NCI-H146 (cell line): ENCODE measurements at regions not wholly inside any gene's neighbourhood (a gene's known extent, or its start where the extent isn't known, plus 50 kb on each side); places are given as distances from the start of the nearest gene placed in this dataset.
"Not testable (repeated sequence)": the region's sequence is repeated elsewhere in the genome, so short reads cannot be mapped to it uniquely, and the experiment has no call there.

Source experiments
- DNase-seq: peaks from one replicate; lab custom pipeline; 2025; lab: John Stamatoyannopoulos, UW

DNA sequence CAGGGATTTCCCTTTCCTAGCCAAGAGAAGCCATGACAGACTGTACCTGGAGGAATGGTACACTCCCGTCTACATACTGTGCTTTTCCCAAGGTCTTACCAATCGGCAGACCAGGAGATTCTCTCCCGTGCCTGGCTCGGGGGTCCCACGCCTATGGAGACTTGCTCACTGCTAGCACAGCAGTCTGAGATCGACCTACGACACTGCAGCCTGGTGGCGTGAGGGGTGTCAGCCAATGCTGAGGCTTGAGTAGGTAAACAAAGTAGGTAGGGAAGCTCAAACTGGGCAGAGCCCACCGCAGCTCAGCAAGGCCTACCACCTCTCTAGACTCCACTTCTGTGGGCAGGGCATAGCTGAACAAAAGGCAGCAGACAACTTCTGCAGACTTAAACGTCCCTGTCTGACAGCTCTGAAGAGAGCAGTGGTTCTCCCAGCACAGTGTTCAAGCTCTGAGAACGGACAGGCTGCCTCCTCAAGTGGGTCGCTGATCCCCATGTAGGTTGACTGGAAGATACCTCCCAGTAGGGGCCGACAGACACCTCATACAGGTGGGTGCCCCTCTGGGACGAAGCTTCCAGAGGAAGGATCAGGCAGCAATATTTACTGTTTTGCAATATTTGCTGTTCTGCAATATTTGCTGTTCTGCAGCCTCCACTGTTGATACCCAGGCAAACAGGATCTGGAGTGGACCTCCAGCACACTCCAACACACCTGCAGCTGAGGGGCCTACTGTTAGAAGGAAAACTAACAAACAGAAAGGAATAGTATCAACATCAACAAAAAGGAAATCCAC is 270.4 kb upstream of the TLE3 start:
- not testable (repeated sequence) for DNase-seq

DNA sequence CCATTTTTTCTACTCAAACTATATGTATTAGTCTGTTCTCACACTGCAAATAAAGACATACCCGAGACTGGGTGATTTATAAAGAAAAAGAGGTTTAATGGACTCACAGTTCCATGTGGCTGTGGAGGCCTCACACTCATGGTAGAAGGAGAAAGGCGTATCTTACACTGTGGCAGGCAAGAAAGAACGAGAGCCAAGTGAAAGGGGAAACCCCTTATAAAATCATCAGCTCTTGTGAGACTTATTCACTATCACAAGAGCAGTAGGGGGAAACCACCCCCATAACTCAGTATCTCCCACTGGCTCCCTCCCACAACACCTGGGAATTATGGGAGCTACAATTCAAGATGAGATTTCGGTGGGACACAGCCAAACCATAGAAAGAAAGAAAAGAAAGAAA is 266.3 kb upstream of the TLE3 start:
- DNase-seq: not testable (repeated sequence)

GRCh38 chr15:70362886-70363285 is 265.2 kb upstream of the TLE3 start:
- peak; percentile 75 for DNase-seq

DNA sequence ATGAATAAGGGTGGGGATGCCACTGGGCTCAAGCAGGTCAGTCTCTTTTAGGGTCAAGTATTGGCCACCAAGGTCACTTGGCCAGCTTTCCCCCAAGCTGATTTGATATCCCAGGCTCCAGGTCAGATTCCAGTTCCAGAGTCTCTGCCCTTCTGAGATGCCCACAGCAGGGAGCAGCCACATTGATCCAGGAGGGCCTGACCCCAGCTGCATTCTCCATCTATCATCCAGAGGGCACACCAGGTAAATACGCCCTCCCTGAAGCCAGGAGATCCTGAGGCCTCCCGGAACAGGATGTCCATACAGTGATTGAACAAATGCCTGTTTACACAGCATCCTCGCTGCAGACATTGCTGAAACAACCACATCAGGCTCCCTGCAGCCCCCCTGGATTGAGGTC is 264.6 kb upstream of the TLE3 start:
- peak; percentile 90 for DNase-seq

DNA sequence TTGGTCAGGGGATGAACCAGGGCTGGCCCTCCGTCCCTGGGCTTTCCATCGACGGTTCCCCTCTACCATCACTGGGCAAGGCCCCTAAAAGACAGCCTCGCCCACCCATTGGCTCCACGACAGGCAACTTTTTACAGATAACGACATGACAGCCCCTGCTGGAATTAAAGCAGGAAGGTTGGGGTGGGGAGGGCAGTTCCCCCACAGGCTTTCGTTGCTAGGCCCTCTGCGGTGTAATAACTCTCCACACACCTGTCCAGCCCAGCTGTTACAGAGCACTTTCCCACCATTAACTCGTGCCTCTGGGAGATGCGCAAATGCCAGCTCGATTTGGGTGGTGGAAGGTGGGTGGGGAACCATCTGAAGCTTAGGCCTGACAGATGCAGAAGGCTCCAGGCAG is 264.2 kb upstream of the TLE3 start:
- DNase-seq: peak; percentile 37

DNA sequence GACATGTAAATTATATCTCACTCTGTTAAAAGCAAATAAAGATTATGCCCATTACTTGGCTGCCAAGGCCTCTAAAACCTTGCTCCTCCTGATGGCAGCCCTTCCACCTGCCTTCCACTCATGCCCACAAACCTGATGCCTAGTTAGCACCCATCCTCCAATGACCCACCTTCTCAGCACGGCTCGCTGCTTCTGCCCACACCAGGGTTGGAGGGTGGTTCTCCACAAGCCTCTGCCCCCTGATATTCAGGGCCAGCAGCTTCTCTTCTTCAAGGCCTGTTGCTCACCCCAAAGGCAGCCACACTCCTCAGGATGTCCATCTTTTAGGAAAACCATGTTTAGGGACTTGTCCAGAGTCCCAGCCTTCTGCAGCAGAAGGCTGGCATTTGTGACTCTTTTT is 263.4 kb upstream of the TLE3 start:
- no peak for DNase-seq

GRCh38 chr15:70358871-70359647 is 261.3 kb upstream of the TLE3 start:
- peak; percentile 88 for DNase-seq

DNA sequence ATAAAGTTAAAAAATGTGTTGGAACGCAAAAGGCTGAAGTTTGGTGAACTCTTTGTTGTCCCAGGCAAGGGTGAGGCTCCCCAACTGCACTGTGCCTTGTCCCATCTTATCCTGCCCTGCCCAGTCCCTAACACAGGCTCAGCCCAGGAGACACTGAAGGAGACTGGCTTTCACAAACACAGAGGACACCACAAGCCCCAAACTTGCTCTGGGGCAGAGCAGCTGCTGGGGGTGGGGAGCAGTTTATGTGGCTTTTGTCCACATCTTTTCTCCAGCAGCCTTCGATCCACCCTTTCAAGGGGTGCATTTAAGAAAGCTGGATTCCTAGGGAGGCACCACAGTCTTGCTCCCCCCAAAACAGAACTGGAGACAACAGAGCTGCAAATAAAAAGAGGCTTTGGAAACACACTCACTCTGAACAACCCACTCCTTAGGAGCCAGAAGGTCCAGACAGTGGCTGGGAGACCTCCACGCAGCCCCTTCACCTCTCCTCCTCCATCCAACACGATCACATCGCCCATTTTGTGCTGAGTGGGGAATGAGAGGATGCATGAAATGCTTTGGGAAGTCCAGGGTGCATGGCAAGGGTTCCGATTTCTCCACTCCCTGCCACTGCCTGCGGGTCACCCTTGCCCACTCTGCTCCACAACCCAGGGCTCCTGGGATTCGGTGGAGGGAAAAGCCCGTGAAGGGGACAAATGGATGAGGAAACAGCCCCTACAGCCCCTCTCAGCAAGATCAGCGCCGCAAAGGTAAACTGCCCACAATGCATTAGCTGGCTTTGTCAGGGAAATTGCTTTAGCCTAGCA is 260.5 kb upstream of the TLE3 start:
- DNase-seq: no peak

- DNase-seq: no peak
Measured at GRCh38 chr15:70357453-70357852, 259.7 kb upstream of the TLE3 start.

- DNase-seq: no peak
Measured at GRCh38 chr15:70356919-70357318, 259.2 kb upstream of the TLE3 start.

GRCh38 chr15:70356062-70356860 is 258.5 kb upstream of the TLE3 start:
- no peak for DNase-seq

- no peak for DNase-seq
Measured at GRCh38 chr15:70355275-70355795, 257.6 kb upstream of the TLE3 start.

GRCh38 chr15:70354346-70354905 is 256.7 kb upstream of the TLE3 start:
- no peak for DNase-seq

DNA sequence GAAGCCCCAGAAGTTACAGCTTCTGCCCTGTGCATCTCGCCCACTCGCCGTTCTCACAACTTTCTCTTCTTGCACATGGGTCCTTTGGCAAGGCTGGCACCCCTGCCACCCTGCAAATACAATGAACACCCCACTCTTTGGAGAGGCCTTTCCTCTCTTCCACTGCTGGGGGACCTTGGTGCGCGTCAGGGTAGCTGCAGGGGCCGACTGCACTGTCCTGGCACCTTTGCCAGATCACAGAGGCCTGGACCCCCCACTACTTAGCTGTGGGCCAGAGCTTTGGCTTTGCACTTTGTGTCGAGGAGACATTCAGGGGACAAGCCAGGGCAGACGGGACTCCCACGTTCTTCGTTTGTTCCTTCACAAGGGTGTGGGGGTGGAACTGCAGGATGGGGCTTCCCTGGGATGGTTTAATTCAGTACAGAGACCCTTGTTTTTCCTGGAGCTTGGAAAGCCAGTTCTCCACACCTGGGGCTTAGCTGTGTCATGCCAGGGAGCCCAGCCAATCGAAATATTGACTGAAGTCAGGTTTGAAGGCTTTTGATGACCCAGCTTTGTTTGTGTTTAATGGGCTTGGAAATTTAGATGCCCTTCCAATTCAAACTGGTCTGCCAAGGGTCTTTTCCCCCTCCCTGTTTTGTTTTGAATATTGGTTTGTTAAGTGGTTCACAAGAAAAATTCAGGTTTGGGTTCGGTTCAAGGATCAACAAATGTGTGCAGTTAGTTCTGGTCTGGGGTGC is 256.1 kb upstream of the TLE3 start:
- no peak for DNase-seq

DNA sequence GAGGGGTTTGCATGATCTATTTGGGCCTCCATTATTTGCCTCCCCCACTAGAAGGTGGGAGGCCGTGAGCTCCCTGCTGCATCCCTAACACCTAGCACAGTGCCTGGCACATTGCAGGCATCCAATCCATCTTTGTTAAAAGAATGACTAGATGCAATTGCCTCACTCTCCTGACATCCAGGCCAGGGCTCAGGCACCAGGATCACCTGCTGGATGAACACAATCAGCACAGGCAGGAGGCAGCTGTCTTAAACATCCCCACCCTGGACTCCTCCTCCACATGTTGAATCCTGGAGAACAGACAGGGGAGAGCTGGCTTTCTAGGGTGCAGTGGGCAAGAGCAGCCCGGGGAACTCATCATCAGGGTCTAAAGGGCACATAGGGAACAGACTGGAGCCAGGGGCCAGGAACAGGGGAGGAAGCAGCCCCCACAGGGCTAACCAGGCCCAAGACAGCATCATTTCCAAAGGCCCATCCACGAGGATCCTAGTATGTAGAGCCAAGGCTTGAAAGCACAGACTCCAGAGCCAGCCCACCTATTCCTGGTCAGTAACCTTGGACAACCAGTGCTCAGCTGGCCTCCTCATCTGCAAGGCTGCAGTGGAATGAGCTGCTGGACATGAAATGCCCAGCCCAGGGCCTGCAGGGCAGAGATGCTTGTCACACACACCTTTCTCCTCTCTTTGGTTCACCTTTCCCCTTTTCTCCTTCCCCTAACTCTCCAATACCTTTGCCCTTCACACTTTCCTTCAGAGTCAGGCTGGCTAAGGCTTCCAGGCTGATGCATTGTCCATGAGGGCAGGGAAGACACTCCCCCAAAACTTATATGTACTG is 254.4 kb upstream of the TLE3 start:
- peak; percentile 20 for DNase-seq

DNA sequence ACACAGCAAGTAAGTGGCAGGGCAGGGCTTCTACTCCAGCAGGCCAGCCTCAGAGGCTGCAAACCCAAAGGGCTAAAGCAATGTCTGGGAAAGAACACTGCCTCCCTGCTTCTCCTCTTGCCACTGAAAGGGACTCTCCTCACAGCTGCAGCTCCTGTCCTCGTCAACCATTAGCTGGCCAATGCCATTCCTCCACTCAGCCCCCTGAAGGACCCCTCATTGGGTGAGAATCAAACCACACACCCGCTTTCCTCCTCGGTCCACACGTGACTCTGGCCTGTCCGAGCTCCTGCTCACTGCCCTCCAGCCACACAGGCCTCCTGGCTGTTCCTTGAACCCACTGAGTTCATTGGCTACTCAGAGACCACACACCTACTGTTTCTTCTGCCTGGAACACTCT is 253.7 kb upstream of the TLE3 start:
- no peak for DNase-seq

DNA sequence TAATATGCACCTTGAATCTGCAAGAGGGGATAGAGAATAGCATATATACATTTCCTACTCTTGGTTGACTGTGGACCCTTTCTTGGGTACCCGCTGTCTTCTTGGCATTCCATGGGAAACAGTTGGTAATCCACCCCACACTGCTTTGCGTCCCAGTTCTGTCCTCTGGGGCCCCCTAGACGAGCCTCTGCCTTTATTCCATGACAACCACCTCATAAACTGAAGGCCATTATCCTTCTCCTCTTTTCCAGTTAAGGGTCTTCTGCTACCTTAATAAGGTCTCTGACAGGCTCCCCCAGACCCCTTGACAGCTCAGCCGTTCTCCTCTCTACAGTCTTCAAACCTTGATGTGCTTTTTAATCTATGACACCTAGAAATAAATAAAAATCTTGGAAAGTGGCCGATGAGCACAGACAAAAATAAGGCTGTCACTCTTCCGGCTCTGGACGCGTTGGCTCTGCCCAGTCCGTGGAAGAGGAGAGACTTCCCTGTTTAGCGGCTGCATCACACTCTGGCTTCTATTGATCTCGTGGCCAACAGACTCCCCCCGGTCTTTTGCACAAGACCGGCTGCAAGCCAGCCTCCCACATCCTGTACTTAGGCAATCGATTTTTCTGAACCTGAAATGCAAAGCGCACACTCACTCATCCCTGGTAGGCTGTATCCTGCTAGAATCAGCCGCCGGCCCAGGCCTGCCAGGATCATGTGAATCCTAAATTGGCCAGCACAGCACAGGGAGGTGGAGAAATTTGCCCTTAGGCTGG is 251.0 kb upstream of the TLE3 start:
- DNase-seq: peak; percentile 80

DNA sequence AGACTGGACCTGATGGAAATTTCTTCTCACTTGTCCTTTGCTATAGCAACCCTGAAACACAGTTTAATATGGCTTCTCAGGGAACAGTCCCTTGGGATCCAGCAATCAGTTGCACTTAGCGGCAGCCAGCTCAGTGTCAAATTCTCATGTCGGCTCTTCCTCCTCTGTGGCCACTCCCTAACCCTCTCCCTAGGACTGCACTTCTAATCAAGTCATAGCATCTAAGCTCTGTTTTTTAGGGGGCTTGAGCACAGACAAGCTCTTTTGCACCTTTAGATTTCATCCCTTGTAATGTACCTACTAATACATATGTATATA is 250.5 kb upstream of the TLE3 start:
- no peak for DNase-seq
